Esophagus (tissue), 2 donors: ENCODE measurements at regions not wholly inside any gene's neighbourhood (a gene's known extent, or its start where the extent isn't known, plus 50 kb on each side); places are given as distances from the start of the nearest gene placed in this dataset.

Experiments used
- H3K27ac ChIP-seq, 2 donors: one replicate each; pipeline ENCODE4 v1.5.1; 2013; ENCODE audit warnings: low read depth in 2 of 2, mild to moderate bottlenecking in 2 of 2, inconsistent platforms in 1 of 2, low read length in 1 of 2, moderate library complexity in 1 of 2
- H3K27me3 ChIP-seq, 2 donors: one replicate each; pipeline ENCODE4 v1.6.1; 2013; ENCODE audit warnings: low read length in 2 of 2, control low read depth in 1 of 2, mild to moderate bottlenecking in 1 of 2; ENCODE audit not compliant: insufficient read depth in 2 of 2, control insufficient read depth in 1 of 2
- H3K36me3 ChIP-seq, 2 donors: one replicate each; pipeline ENCODE4 v1.6.1; 2013; ENCODE audit warnings: low read length in 1 of 2; ENCODE audit not compliant: control insufficient read depth in 2 of 2, insufficient read depth in 2 of 2
- H3K4me1 ChIP-seq, 2 donors: one replicate each; pipeline ENCODE4 v1.6.1; 2013; ENCODE audit warnings: low read length in 1 of 2; ENCODE audit not compliant: control insufficient read depth in 2 of 2, insufficient read depth in 2 of 2
- H3K4me3 ChIP-seq, 2 donors: one replicate each; pipeline ENCODE4 v1.5.1; 2013; ENCODE audit warnings: low read length in 2 of 2, mild to moderate bottlenecking in 2 of 2, low read depth in 1 of 2, moderate library complexity in 1 of 2
- H3K9me3 ChIP-seq, 2 donors: one replicate each; pipeline ENCODE4 v1.6.1; 2013; ENCODE audit warnings: mild to moderate bottlenecking in 2 of 2, low read depth in 1 of 2, low read length in 1 of 2, moderate library complexity in 1 of 2; ENCODE audit not compliant: control insufficient read depth in 2 of 2, insufficient read depth in 1 of 2
- WGBS, 2 donors: extraction: QIAGEN DNeasy Blood & Tissue Kit; methylation state at CpG; one replicate each; pipeline ENCODE4 v1.1.7; 2013; 5-methylcytosine and 5-hydroxymethylcytosine counted together
- donor health status: healthy with polysubstance abuse.
- donor health status: Bipolar disorder and iron deficiency.

DNA sequence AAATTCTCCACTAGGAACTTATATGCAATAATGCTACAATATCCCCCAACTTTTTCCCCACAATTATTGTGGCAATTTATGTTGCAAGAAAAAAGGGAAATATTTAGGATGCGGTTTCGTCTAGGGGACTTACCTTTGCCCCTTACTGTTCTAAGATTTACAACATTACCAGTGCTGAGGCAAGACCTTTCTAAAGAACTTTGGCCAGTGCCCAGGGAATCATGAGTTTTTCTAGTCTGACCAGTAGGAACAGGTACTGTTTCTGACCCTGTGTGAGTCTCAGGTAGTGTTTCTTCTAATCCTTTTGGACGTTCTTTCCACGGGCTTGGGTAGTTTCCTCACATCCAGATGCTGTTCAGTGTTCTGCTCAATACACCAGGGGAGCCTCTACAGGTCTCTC lies 373.7 kb downstream of the HAPSTR1 start:
- Histone ChIP-seq H3K27ac (no peak overlapping the region), H3K9me3 (no peaks in the 10 kb centered on the region)
- 67 to 71% methylated on average over 4 of the region's 4 CpGs for WGBS, 2 donors

DNA sequence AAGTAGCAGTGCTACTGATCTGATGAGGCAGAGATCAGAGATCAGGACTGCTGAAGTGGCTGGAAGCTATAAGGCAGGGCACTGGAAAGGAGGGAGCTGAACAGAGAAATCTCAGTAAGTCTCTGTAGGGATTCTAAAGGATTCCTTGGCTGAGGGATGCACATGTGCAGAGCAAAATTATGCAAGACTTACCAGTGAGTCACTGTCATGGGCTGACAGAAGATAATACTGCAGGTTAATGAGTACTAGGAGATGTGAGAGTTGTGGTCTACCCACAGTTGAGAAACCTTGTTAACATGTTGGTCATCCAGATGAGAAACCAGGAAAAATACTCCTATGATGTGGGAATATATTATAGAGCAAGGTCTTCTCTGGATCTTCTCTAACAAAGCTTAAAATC lies 378.1 kb downstream of the HAPSTR1 start:
- no peaks in the 10 kb centered on the region for H3K4me1 ChIP-seq
- H3K36me3 ChIP-seq: no peaks in the 10 kb centered on the region
- no peak overlapping the region for H3K27ac ChIP-seq
- H3K27me3 ChIP-seq: no peaks in the 10 kb centered on the region
- H3K9me3 ChIP-seq: no peaks in the 10 kb centered on the region
- H3K4me3 ChIP-seq: no peak overlapping the region

More for the DNA sequence above, 373.7 kb downstream of the HAPSTR1 start:
- Histone ChIP-seq H3K4me1 (no peaks in the 10 kb centered on the region), H3K36me3 (no peaks in the 10 kb centered on the region), H3K27me3 (no peaks in the 10 kb centered on the region), H3K4me3 (no peak overlapping the region)

DNA sequence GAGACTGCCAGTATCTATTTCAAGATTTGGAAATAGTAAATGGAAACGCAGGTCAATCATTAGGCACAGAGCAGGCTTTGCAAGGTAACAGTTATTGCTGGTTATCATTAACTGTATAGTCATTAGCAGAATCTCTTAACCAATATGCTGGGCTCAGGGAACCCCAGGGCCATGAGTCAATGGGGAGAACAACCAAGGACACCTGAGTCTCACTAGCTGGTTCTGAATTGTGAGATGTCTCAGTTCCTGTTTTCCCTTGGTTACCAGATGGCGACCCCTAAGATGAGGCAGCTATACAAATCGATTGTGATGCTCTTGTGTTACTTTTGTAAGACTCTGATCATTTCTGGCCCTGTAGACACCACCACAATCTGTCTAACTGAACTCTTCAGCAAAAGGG lies 385.3 kb downstream of the HAPSTR1 start:
- H3K27me3 ChIP-seq: no peaks in the 10 kb centered on the region
- no peaks in the 10 kb centered on the region for H3K9me3 ChIP-seq
- H3K4me3 ChIP-seq: no peak overlapping the region
- WGBS, 2 donors: 75 to 82% methylated on average over 3 of the region's 3 CpGs
- no peak overlapping the region for H3K27ac ChIP-seq
- no peaks in the 10 kb centered on the region for H3K4me1 ChIP-seq
- no peaks in the 10 kb centered on the region for H3K36me3 ChIP-seq

DNA sequence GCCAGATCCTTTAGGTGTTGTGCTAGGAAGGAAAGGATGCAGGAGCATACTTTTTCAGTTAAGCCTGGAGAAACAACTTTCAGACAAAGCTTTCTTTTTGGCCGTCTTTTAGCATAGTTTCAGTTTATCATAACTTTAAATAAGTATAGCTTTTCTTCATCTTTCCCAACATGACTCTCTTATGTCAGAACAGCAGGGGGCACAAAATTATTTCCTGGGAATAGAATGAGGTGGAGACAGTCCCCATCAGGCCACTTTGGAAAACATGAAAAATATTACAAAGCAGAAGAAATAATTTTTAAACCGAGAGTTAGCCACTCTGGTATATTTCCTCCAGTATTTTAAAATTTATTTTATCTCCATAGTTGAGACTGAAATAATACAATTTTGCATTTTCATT lies 387.6 kb downstream of the HAPSTR1 start:
- no peak overlapping the region for H3K4me3 ChIP-seq
- H3K27ac ChIP-seq: no peak overlapping the region
- no peaks in the 10 kb centered on the region for H3K4me1 ChIP-seq
- WGBS, 2 donors: 47 to 58% methylated on average over 2 of the region's 2 CpGs
- no peaks in the 10 kb centered on the region for H3K36me3 ChIP-seq
- no peaks in the 10 kb centered on the region for H3K9me3 ChIP-seq
- no peaks in the 10 kb centered on the region for H3K27me3 ChIP-seq

DNA sequence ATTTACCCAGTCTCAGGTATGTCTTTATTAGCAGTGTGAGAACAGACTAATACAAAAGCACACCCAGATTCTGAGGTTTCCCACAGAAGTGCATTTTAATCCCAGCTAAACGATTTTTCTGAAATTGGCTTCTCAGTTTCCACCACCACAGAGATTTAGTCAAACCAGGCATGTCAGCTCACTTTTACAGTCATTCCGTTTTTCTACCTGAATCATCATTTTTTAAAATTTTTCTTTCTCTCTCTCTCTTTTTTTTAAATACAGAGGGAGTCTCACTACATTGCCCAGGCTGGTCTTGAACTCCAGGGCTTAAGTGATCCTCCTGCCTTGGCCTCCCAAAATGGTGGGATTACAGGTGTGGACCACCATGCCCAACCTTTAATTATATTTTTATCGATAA lies 389.1 kb downstream of the HAPSTR1 start:
- Histone ChIP-seq H3K36me3 (no peaks in the 10 kb centered on the region), H3K4me3 (no peak overlapping the region), H3K27me3 (no peaks in the 10 kb centered on the region), H3K4me1 (no peaks in the 10 kb centered on the region), H3K9me3 (no peaks in the 10 kb centered on the region), H3K27ac (no peak overlapping the region)
- WGBS, 2 donors: 83 to 86% methylated on average over 3 of the region's 3 CpGs

DNA sequence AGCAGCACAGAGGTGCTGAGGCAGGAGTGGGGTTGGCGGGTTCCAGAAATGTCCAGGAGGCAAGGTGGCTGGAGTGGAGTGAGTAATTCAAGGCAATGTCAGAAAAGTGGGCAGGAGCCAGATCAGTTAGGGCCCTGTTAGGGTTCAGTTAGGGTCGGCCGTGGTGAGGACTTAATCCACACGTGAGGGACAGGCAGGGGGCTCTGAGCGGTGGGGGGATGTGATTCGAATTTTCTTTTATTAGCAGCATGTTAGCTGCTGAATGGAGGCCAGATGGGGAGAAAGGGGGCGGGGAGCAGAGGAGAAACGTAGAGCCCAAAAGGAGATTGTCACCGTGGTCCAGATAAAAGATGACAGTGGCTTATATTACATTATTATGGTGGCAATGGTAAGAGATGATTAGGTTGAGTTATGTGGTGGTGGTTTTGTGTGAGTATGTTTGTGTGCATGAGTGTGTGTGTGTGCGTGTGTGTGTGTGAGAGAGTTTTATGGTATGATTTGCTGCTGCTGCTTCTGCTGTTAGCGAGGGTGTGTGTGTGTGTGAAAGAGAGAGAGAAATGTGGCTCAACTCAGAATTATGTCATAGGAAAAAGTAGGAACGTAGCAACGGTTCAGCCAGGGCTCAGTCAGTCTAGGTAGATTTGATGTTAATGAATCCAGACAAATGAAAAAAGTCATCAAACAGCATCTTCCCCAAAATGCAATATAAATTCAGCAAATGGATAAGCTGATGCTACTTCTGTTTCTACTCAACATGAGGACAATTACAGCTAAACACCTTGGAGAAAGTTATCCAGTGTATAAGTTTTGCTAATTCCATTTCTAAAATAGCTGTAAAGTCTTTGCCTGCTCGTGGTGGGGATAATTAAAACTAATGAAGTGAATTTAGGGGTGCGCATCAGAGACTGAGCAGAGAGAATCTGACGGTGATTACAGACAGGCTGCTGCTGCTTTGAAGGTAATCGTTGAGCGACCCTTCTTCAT lies 390.6 kb downstream of the HAPSTR1 start:
- H3K4me1 ChIP-seq: no peaks in the 10 kb centered on the region
- H3K4me3 ChIP-seq: no peak overlapping the region
- no peak overlapping the region for H3K27ac ChIP-seq
- H3K27me3 ChIP-seq: no peaks in the 10 kb centered on the region
- WGBS, 2 donors: 68 to 71% methylated on average over 18 of the region's 18 CpGs
- no peaks in the 10 kb centered on the region for H3K9me3 ChIP-seq
- no peaks in the 10 kb centered on the region for H3K36me3 ChIP-seq

DNA sequence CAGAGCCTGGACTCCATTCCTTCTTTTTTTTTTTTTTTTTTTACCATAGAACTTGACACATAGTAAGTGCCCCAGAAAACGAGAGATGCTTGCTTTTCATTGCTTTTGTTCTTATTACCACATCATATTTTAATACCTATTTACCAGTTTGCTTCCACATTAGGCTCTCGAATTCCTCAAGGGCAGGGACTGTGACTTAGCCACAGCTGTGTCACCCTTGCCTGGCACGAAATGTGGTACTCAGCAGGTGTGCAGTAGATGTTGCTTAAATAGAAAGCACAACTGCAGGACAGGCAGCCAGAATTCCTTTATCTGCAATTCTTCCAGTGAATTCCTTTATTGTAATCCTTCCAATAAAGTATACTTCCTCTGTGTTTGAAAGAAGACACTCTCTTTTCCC lies 393.0 kb downstream of the HAPSTR1 start:
- Histone ChIP-seq H3K27me3 (no peaks in the 10 kb centered on the region), H3K4me3 (no peak overlapping the region), H3K36me3 (no peaks in the 10 kb centered on the region), H3K9me3 (no peaks in the 10 kb centered on the region), H3K27ac (no peak overlapping the region), H3K4me1 (no peaks in the 10 kb centered on the region)
- 55 to 56% methylated on average over 3 of the region's 3 CpGs for WGBS, 2 donors

DNA sequence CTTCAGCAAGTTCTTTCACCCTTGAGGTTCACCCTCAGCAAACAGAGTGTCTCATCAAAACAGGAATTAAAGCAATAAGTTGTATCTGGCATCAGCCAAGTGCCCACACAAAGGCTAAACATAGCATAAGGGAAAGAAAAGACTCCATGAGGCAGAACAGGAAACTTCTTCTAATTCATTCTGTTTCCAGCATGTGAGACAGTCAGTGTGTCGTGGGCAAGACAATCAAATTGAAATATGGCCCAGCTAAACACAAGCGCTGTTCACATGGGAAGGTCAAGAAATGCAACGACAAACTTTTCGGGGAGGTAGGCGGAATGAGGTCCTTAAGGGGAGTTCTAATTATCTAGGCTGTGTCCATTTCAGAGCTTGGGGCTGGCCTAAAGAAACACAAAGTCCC lies 393.4 kb downstream of the HAPSTR1 start:
- WGBS, 2 donors: 65 to 68% methylated on average over 5 of the region's 5 CpGs
- Histone ChIP-seq H3K4me1 (no peaks in the 10 kb centered on the region), H3K27me3 (no peaks in the 10 kb centered on the region), H3K27ac (no peak overlapping the region), H3K36me3 (no peaks in the 10 kb centered on the region), H3K4me3 (no peak overlapping the region), H3K9me3 (no peaks in the 10 kb centered on the region)

DNA sequence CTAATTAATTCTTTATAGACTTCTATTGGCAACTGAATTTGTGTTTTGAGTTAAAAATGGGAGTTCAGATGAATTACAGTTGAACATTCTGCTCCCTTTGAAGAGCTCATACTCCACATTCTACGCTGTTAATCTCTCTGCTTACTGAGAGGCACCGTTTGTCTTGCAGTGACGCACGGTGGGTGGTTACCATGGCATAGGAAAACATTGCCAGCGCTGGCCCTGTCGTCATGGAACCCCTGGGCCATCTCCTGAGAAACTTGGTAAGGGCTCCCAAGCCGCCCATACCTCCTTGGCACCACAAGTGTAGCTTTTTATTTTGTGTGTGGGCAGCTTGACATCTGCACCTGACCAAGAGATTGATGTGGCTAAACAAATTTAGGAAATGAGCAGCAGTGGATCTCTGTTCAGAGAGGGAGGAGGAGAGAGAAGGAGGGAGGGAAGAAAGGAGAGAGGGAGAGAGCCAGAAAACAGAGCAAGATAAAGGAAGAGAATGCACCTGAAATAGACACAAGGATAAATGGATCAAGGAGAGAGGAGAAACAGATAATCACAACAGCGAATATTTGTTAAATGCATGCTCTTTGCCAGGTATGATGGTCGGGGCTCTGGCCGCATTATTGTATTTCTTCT lies 398.5 kb downstream of the HAPSTR1 start:
- H3K27me3 ChIP-seq: no peaks in the 10 kb centered on the region
- WGBS, 2 donors: 36 to 53% methylated on average over 10 of the region's 10 CpGs
- no peak overlapping the region for H3K27ac ChIP-seq

DNA sequence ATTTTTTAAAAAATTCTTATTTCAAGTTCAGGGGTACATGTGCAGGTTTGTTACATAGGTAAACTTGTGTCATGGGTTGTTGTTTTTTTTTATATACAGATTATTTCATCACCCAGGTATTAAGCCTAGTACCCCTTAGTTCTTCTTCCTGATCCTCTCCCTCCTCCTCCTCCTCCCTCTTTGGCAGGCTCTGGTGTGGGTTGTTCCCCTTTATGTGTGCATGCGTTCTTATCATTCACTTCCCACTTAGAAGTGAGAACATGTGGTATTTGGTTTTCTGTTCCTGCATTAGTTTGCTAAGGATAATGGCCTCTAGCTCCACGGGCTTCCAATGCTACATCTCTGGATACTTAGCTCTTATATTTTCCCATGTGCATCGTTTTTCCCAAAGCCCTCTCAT lies 404.4 kb downstream of the HAPSTR1 start:
- Histone ChIP-seq H3K4me1 (no peaks in the 10 kb centered on the region), H3K9me3 (no peaks in the 10 kb centered on the region), H3K4me3 (no peak overlapping the region), H3K27me3 (no peaks in the 10 kb centered on the region), H3K27ac (no peak overlapping the region), H3K36me3 (no peaks in the 10 kb centered on the region)
- WGBS, 2 donors: 60 to 63% methylated on average over 3 of the region's 3 CpGs

More for the DNA sequence above, 398.5 kb downstream of the HAPSTR1 start:
- no peaks in the 10 kb centered on the region for H3K36me3 ChIP-seq
- H3K4me3 ChIP-seq: no peak overlapping the region
- H3K9me3 ChIP-seq: no peaks in the 10 kb centered on the region
- H3K4me1 ChIP-seq: no peaks in the 10 kb centered on the region
